Right lobe of liver (tissue), 6 donors: ENCODE measurements at regions not wholly inside any gene's neighbourhood (a gene's known extent, or its start where the extent isn't known, plus 50 kb on each side); places are given as distances from the start of the nearest gene placed in this dataset.

ENCODE experiments used
- ATAC-seq, 4 donors: fragments of 200-7000 bp; cut with Tn5 transposase; one replicate each; pipeline ENCODE4 v1.9.1; 2020; ENCODE audit warnings: mild to moderate bottlenecking in 4 of 4, moderate library complexity in 4 of 4
- DNase-seq, 3 donors: peaks; one replicate each; pipeline ENCODE4 v3.0.0-alpha.2; 2020
- H3K27ac ChIP-seq, 3 donors: fragments of 200-600 bp; one replicate each; pipeline ENCODE4 v1.8.0; 2022
- H3K27me3 ChIP-seq, 2 donors: fragments of 200-600 bp; one replicate each; pipeline ENCODE4 v1.8.0; 2022
- H3K36me3 ChIP-seq, 4 donors: fragments of 200-600 bp; sonication (generic) in 1 of 4; one replicate each; pipeline versions ENCODE4 v1.5.1 to v1.8.0; 2017 to 2022; ENCODE audit warnings: control low read depth in 1 of 4
- H3K4me1 ChIP-seq, 4 donors: fragments of 200-600 bp; sonication (generic) in 1 of 4; one replicate each; pipeline versions ENCODE4 v1.5.1 to v1.8.0; 2017 to 2022; ENCODE audit warnings: control low read depth in 1 of 4
- H3K4me3 ChIP-seq, 3 donors: fragments of 200-600 bp; one replicate each; pipeline ENCODE4 v1.8.0; 2022
- H3K9me3 ChIP-seq, 4 donors: fragments of 200-600 bp; sonication (generic) in 1 of 4; one replicate each; pipeline versions ENCODE4 v1.5.1 to v1.8.0; 2017 to 2022; ENCODE audit warnings: control low read depth in 1 of 4
- POLR2A ChIP-seq: fragments of 450-650 bp; IDR thresholded peaks from one replicate; pipeline ENCODE4 v1.6.1; 2017; ENCODE audit warnings: antibody characterized with exemption, mild to moderate bottlenecking
- WGBS: methylation state at CpG from one replicate; pipeline ENCODE4 v1.1.6; 2018; ENCODE audit warnings: low coverage, low lambda C conversion rate; ENCODE audit not compliant: insufficient coverage; ENCODE audit errors: missing lambda C conversion rate; 5-methylcytosine and 5-hydroxymethylcytosine counted together
- intact Hi-C, 2 donors: fragments of 100-400 bp; cut with DNase I; formaldehyde crosslinking; loops; one replicate each; pipeline versions ENCODE4 v1.11.2 to v1.14.1; 2022
- donor health status: DM: no; HTN: yes; CAD: no.
- donor health status: DM: no; HTN: no; CAD: no.
- donor health status: DM: no; HTN: no; CAD: no.
- donor health status: DM: no; HTN: yes; CAD: no.
- donor health status: DM: no; HTN: yes; CAD: no.

GRCh38 chr3:3237979-3238378 is 58.5 kb upstream of the CRBN start:
- Histone ChIP-seq H3K27me3 (no peaks in the 10 kb centered on the region), H3K27ac (no peak overlapping the region), H3K36me3 (no peaks in the 10 kb centered on the region), H3K4me1 (no peaks in the 10 kb centered on the region), H3K4me3 (no peak overlapping the region), H3K9me3 (no peaks in the 10 kb centered on the region)
- DNase-seq (no peak), ATAC-seq (no peak)
- no peak for TF ChIP-seq POLR2A
- intact Hi-C loops: no loop called here
- WGBS: 42% methylated on average over 2 of the region's 2 CpGs

DNA sequence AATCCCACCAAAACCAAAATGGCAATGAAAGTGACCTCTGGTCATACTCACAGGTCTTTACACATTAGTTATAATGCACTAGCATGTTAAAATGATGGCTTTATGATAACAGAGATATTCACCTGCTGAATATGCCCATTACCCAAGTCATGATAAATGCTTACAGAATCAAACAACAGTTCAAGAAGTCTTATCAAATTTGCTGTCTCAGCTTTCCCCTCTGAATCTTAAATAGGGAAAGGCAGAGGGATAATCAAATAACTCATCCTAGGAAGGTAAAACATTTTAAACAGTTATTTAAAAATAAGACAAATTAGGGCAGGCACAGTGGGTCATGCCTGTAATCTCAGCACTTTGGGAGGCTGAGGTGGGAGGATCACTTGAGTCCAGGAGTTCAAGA is 52.8 kb upstream of the CRBN start:
- DNase-seq (no peak), ATAC-seq (no peak)
- Histone ChIP-seq H3K36me3 (no peaks in the 10 kb centered on the region), H3K4me1 (no peaks in the 10 kb centered on the region), H3K4me3 (no peak overlapping the region), H3K9me3 (no peaks in the 10 kb centered on the region), H3K27me3 (no peaks in the 10 kb centered on the region), H3K27ac (no peak overlapping the region)
- intact Hi-C loops: no loop called here
- no peak for TF ChIP-seq POLR2A
